SU-DHL-6 (cell line): ENCODE measurements at regions not wholly inside any gene's neighbourhood (a gene's known extent, or its start where the extent isn't known, plus 50 kb on each side); places are given as distances from the start of the nearest gene placed in this dataset.
"Not testable (repeated sequence)": the region's sequence is repeated elsewhere in the genome, so short reads cannot be mapped to it uniquely, and the experiment has no call there.

Experiments
- H2AFZ ChIP-seq: fragments of 200-600 bp; sonication (generic); 2 replicates; pipeline ENCODE4 v1.6.1; 2014; ENCODE audit warnings: low read depth, mild to moderate bottlenecking, moderate library complexity, mixed read lengths, antibody characterized with exemption, low read length; ENCODE audit not compliant: severe bottlenecking
- H3F3A ChIP-seq: fragments of 200-600 bp; shearing (Covaris generic); 2 replicates; pipeline ENCODE4 v1.6.0; 2016; ENCODE audit warnings: antibody characterized with exemption, mild to moderate bottlenecking; ENCODE audit not compliant: insufficient read depth
- H3K27ac ChIP-seq: fragments of 200-600 bp; sonication (generic); 2 replicates; pipeline ENCODE4 v1.5.1; 2016; ENCODE audit warnings: low read depth, mild to moderate bottlenecking, low read length, moderate library complexity, mixed read lengths
- H3K27me3 ChIP-seq: fragments of 200-600 bp; sonication (generic), shearing (Covaris generic); 2 replicates; pipeline ENCODE4 v1.6.0; 2014; ENCODE audit warnings: mild to moderate bottlenecking, low read length
- H3K36me3 ChIP-seq: fragments of 200-600 bp; sonication (generic); 2 replicates; pipeline ENCODE4 v1.6.1; 2014; ENCODE audit warnings: mild to moderate bottlenecking, low read length, mixed read lengths
- H3K4me2 ChIP-seq: fragments of 300-600, 200-600 bp; shearing (Covaris generic), sonication (generic); 2 replicates; pipeline ENCODE4 v1.6.0; 2014; ENCODE audit warnings: low read length, low read depth, mild to moderate bottlenecking; ENCODE audit not compliant: poor library complexity, severe bottlenecking
- H3K4me3 ChIP-seq: fragments of 200-600 bp; sonication (generic); 2 replicates; pipeline ENCODE4 v1.5.1; 2014; ENCODE audit warnings: antibody characterized with exemption, low read length, mild to moderate bottlenecking, mixed read lengths; ENCODE audit not compliant: insufficient read depth, poor library complexity, severe bottlenecking
- H3K79me2 ChIP-seq: fragments of 200-600 bp; sonication (generic); 2 replicates; pipeline ENCODE4 v1.6.1; 2014; ENCODE audit warnings: mild to moderate bottlenecking, low read length, moderate library complexity; ENCODE audit not compliant: insufficient read depth
- H3K9ac ChIP-seq: fragments of 200-600 bp; sonication (generic); 2 replicates; pipeline ENCODE4 v1.7.0; 2014; ENCODE audit warnings: mild to moderate bottlenecking, low read length
- H3K9me2 ChIP-seq: fragments of 200-600 bp; sonication (generic); replicated peaks from 2 replicates; pipeline ENCODE4 v1.6.1; 2014; ENCODE audit warnings: low read length; ENCODE audit not compliant: insufficient read depth
- H3K9me3 ChIP-seq: fragments of 200-600 bp; sonication (generic); 2 replicates; pipeline ENCODE4 v1.6.1; 2014; ENCODE audit warnings: low read length, mixed read lengths; ENCODE audit not compliant: insufficient read depth
- H4K20me1 ChIP-seq: fragments of 200-600 bp; sonication (generic); 2 replicates; pipeline ENCODE4 v1.6.1; 2014; ENCODE audit warnings: low read depth, mild to moderate bottlenecking, antibody characterized with exemption, low read length, moderate library complexity, mixed read lengths
- CTCF ChIP-seq: fragments of 200-600 bp; sonication (generic); IDR thresholded peaks from one replicate; pipeline ENCODE4 v1.5.1; 2017; ENCODE audit warnings: antibody characterized with exemption, mild to moderate bottlenecking, low read length, moderate library complexity; ENCODE audit not compliant: insufficient read depth, poor library complexity, severe bottlenecking
- EZH2phosphoT487 ChIP-seq: fragments of 200-600 bp; sonication (generic), shearing (Covaris generic); conservative IDR thresholded peaks from 2 replicates; pipeline ENCODE4 v1.6.1; 2018; ENCODE audit warnings: mild to moderate bottlenecking, antibody characterized with exemption, low read length, moderate library complexity, mixed read lengths

DNA sequence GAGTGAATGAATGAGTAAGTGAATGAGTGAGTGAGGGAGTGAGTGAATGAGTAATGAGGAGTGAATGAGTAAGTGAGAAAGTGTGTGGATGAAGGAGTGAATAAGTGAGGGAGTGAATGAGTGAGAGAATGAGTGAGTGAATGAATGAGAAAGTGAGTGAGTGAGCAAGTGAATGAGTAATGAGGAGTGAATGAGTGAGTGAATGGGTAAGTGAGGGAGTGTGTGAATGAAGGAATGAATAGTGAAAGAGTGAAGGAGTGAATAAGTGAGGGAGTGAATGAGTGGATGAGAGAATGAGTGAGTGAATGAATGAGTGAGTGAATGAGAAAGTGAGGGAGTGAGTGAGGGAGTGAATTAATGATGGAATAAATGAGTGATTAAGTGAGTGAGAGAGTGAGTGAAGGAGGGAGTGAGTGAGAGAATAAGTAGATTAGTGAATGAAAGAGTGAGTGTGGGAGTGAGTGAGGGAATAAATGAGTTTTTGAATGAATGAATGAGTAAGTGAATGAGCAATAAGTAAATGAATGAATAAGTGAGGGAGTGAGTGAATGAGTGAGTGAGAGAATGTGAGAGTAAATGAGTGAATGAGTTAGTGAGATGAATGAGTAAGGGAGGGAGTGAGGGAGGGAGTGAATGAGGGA lies 364.5 kb downstream of the ADGRD1 start:
- H3K9ac ChIP-seq, result no peak overlapping the region
- TF ChIP-seq CTCF (no peak), EZH2phosphoT487 (no peak)
- H3K4me3 ChIP-seq, result no peak overlapping the region
- H3K36me3 ChIP-seq, result peaks cover 5% of the 10 kb centered on the region; the same call in 1 of the 2 replicates
- no peak overlapping the region for H3K27ac ChIP-seq
- H3K4me2 ChIP-seq, result no peak overlapping the region
- H3K27me3 ChIP-seq, result no peaks in the 10 kb centered on the region
- H4K20me1 ChIP-seq, result no peaks in the 10 kb centered on the region
- no peaks in the 10 kb centered on the region for H3K9me2 ChIP-seq
- H3F3A ChIP-seq, result no peaks in the 10 kb centered on the region
- peaks cover 13% of the 10 kb centered on the region; the same call in 1 of the 2 replicates for H3K9me3 ChIP-seq
- H2AFZ ChIP-seq, result no peak overlapping the region
- H3K79me2 ChIP-seq, result no peaks in the 10 kb centered on the region

- H3K27ac ChIP-seq, result no peak overlapping the region
- H2AFZ ChIP-seq, result no peak overlapping the region
- H3K4me2 ChIP-seq, result no peak overlapping the region
- no peaks in the 10 kb centered on the region for H4K20me1 ChIP-seq
- no peaks in the 10 kb centered on the region for H3F3A ChIP-seq
- H3K36me3 ChIP-seq, result peaks cover 5% of the 10 kb centered on the region; the same call in 1 of the 2 replicates
- H3K4me3 ChIP-seq, result no peak overlapping the region
- TF ChIP-seq EZH2phosphoT487 (no peak), CTCF (no peak)
- no peaks in the 10 kb centered on the region for H3K9me2 ChIP-seq
- H3K79me2 ChIP-seq, result no peaks in the 10 kb centered on the region
- peaks cover 13% of the 10 kb centered on the region; the same call in 1 of the 2 replicates for H3K9me3 ChIP-seq
- H3K9ac ChIP-seq, result no peak overlapping the region
- no peaks in the 10 kb centered on the region for H3K27me3 ChIP-seq
Observed at GRCh38 chr12:131321988-131322387, 368.3 kb downstream of the ADGRD1 start.

DNA sequence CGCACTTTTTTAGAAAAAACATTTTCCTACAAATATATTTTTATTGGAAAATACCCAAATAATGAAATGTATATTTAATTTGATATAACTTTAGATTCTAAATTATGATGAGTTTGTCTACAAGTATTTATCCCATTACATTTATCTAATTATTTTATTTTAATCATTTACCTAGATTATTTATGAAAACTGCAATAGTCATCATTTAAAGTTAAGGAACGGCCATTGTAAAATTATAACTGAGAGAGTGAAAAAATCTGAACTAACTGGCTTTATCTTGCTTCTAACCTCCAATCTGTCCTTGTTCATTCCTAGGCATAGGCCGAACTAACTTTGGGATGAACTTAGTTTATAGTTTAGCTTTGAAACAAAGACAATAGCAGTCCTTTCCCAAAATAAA lies 368.8 kb downstream of the ADGRD1 start:
- not testable (repeated sequence) for H3K27me3 ChIP-seq, H3K27ac ChIP-seq, H3K9ac ChIP-seq, H3K4me2 ChIP-seq, H3K9me2 ChIP-seq, H3K79me2 ChIP-seq, H3F3A ChIP-seq, H4K20me1 ChIP-seq, H3K36me3 ChIP-seq, H3K4me3 ChIP-seq, H2AFZ ChIP-seq
- H3K9me3 ChIP-seq, result peaks cover 13% of the 10 kb centered on the region; the same call in 1 of the 2 replicates

GRCh38 chr12:131323879-131324278 lies 370.2 kb downstream of the ADGRD1 start:
- no peak for TF ChIP-seq EZH2phosphoT487
- no peak for TF ChIP-seq CTCF
- no peak overlapping the region for H3K4me2 ChIP-seq
- no peaks in the 10 kb centered on the region for H3K27me3 ChIP-seq
- no peaks in the 10 kb centered on the region for H4K20me1 ChIP-seq
- no peak overlapping the region for H3K27ac ChIP-seq
- no peak overlapping the region for H3K9ac ChIP-seq
- no peaks in the 10 kb centered on the region for H3K9me2 ChIP-seq
- H3F3A ChIP-seq, result no peaks in the 10 kb centered on the region
- H3K9me3 ChIP-seq, result peaks cover 8% of the 10 kb centered on the region; the same call in 1 of the 2 replicates
- H2AFZ ChIP-seq, result no peak overlapping the region
- H3K36me3 ChIP-seq, result peaks cover 5% of the 10 kb centered on the region; the same call in 1 of the 2 replicates
- H3K4me3 ChIP-seq, result no peak overlapping the region
- H3K79me2 ChIP-seq, result no peaks in the 10 kb centered on the region
